ENCODE measurements at regions not wholly inside any gene's neighbourhood (a gene's known extent, or its start where the extent isn't known, plus 50 kb on each side); places are given as distances from the start of the nearest gene placed in this dataset.

GRCh38 chr4:177960566-177960965, 518.3 kb upstream of the AGA start:
- DNase-seq (ENCODE audit: extremely low spot score): no peak
- H3K27ac ChIP-seq (replicated peaks in 1 of 4): no peak overlapping the region
- no peak overlapping the region for H3K4me3 ChIP-seq
- peaks cover 0 to 8% (median 0%) of the 10 kb centered on the region in 4 donors for H3K4me1 ChIP-seq
- H3K27me3 ChIP-seq: no peaks in the 10 kb centered on the region
- TF ChIP-seq EP300 (IDR thresholded peaks at IDR 0.05) (no peak), POLR2A (IDR thresholded peaks at IDR 0.05; ENCODE audit: low read depth) (no peak), POLR2AphosphoS5 (IDR thresholded peaks at IDR 0.05) (no peak)
- TF ChIP-seq, protein P1, sequence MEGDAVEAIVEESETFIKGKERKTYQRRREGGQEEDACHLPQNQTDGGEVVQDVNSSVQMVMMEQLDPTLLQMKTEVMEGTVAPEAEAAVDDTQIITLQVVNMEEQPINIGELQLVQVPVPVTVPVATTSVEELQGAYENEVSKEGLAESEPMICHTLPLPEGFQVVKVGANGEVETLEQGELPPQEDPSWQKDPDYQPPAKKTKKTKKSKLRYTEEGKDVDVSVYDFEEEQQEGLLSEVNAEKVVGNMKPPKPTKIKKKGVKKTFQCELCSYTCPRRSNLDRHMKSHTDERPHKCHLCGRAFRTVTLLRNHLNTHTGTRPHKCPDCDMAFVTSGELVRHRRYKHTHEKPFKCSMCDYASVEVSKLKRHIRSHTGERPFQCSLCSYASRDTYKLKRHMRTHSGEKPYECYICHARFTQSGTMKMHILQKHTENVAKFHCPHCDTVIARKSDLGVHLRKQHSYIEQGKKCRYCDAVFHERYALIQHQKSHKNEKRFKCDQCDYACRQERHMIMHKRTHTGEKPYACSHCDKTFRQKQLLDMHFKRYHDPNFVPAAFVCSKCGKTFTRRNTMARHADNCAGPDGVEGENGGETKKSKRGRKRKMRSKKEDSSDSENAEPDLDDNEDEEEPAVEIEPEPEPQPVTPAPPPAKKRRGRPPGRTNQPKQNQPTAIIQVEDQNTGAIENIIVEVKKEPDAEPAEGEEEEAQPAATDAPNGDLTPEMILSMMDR (IDR thresholded peaks at IDR 0.05): no peak
- H3K9me3 ChIP-seq: no peaks in the 10 kb centered on the region
- intact Hi-C loops (cut with DNase I): no loop called here
- no peaks in the 10 kb centered on the region for H3K36me3 ChIP-seq
- 34% methylated on average over 2 of the region's 2 CpGs for WGBS

GRCh38 chr4:177961761-177962380, 519.6 kb upstream of the AGA start:
- H3K9me3 ChIP-seq: no peaks in the 10 kb centered on the region
- WGBS: 95% methylated on average over 2 of the region's 2 CpGs
- H3K36me3 ChIP-seq: no peaks in the 10 kb centered on the region
- intact Hi-C loops (cut with DNase I): no loop called here
- H3K4me3 ChIP-seq: no peak overlapping the region
- DNase-seq (ENCODE audit: extremely low spot score): no peak
- TF ChIP-seq POLR2AphosphoS5 (IDR thresholded peaks at IDR 0.05) (no peak), EP300 (IDR thresholded peaks at IDR 0.05) (no peak), POLR2A (IDR thresholded peaks at IDR 0.05; ENCODE audit: low read depth) (no peak)
- TF ChIP-seq, protein P1 (IDR thresholded peaks at IDR 0.05): no peak
- peaks cover 0 to 8% (median 0%) of the 10 kb centered on the region in 4 donors for H3K4me1 ChIP-seq
- no peaks in the 10 kb centered on the region for H3K27me3 ChIP-seq
- no peak overlapping the region for H3K27ac ChIP-seq (replicated peaks in 1 of 4)

- intact Hi-C loops (cut with DNase I): no loop called here
- no peaks in the 10 kb centered on the region for H3K36me3 ChIP-seq
- TF ChIP-seq POLR2A (IDR thresholded peaks at IDR 0.05; ENCODE audit: low read depth) (no peak), EP300 (IDR thresholded peaks at IDR 0.05) (no peak), POLR2AphosphoS5 (IDR thresholded peaks at IDR 0.05) (no peak)
- TF ChIP-seq, protein P1 (IDR thresholded peaks at IDR 0.05): no peak
- no peaks in the 10 kb centered on the region for H3K9me3 ChIP-seq
- WGBS: 79% methylated on average over 3 of the region's 3 CpGs
- no peaks in the 10 kb centered on the region for H3K4me1 ChIP-seq
- DNase-seq (ENCODE audit: extremely low spot score): no peak
- no peak overlapping the region for H3K4me3 ChIP-seq
- no peak overlapping the region for H3K27ac ChIP-seq (replicated peaks in 1 of 4)
- H3K27me3 ChIP-seq: no peaks in the 10 kb centered on the region
Measured at GRCh38 chr4:177964061-177964460, 521.8 kb upstream of the AGA start.

- intact Hi-C loops (cut with DNase I): no loop called here
- WGBS: 57% methylated on average over 2 of the region's 2 CpGs
- Histone ChIP-seq H3K9me3 (no peaks in the 10 kb centered on the region), H3K4me1 (no peaks in the 10 kb centered on the region), H3K27me3 (no peaks in the 10 kb centered on the region), H3K4me3 (no peak overlapping the region), H3K27ac (replicated peaks in 1 of 4) (no peak overlapping the region), H3K36me3 (no peaks in the 10 kb centered on the region)
- no peak for TF ChIP-seq EP300 (IDR thresholded peaks at IDR 0.05)
- no peak for TF ChIP-seq POLR2AphosphoS5 (IDR thresholded peaks at IDR 0.05)
- TF ChIP-seq, protein P1 (IDR thresholded peaks at IDR 0.05): no peak
- TF ChIP-seq POLR2A (IDR thresholded peaks at IDR 0.05; ENCODE audit: low read depth): no peak
- DNase-seq (ENCODE audit: extremely low spot score): no peak
Measured at GRCh38 chr4:177964693-177965168, 522.5 kb upstream of the AGA start.

DNA sequence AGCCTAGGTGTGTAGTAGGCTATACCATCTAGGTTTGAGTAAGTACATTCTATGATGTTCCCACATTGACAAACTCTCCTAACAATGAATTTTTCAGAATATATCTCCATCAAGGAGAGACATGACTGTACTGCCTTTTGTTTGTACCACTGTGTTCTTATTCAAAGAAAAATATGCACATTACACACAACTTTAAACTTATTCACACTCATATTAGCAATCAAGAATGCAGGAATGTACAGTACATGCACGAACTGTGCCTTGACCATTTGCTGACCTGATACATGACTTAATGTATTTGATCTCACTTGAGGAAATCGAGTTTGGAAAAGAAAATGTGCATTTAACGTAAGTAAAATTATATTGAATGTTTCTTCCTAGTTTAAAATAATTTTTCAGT, 525.1 kb upstream of the AGA start:
- whole genome bisulfite sequencing: 76% methylated on average over 3 of the region's 3 CpGs
- intact Hi-C loops (cut with DNase I): no loop called here
- Histone ChIP-seq H3K4me1 (no peaks in the 10 kb centered on the region), H3K4me3 (no peak overlapping the region), H3K27me3 (no peaks in the 10 kb centered on the region), H3K27ac (replicated peaks in 1 of 4) (no peak overlapping the region), H3K9me3 (no peaks in the 10 kb centered on the region), H3K36me3 (no peaks in the 10 kb centered on the region)
- TF ChIP-seq, protein P1 (IDR thresholded peaks at IDR 0.05): no peak
- TF ChIP-seq POLR2AphosphoS5 (IDR thresholded peaks at IDR 0.05) (no peak), POLR2A (IDR thresholded peaks at IDR 0.05; ENCODE audit: low read depth) (no peak), EP300 (IDR thresholded peaks at IDR 0.05) (no peak)
- DNase-seq (ENCODE audit: extremely low spot score): no peak

Measured in esophagus muscularis mucosa (tissue), 4 donors.